GM21825 (cell line): ENCODE measurements at regions not wholly inside any gene's neighbourhood (a gene's known extent, or its start where the extent isn't known, plus 50 kb on each side); places are given as distances from the start of the nearest gene placed in this dataset.
"Not testable (repeated sequence)": the region's sequence is repeated elsewhere in the genome, so short reads cannot be mapped to it uniquely, and the experiment has no call there.

Source experiments
- ATAC-seq: cut with Tn5 transposase; IDR thresholded peaks from one replicate; pipeline ENCODE4 v1.9.1; 2021; ENCODE audit warnings: mild to moderate bottlenecking, moderate library complexity; ENCODE audit not compliant: unreplicated experiment

- ATAC-seq = no peak
These were observed 791.9 kb upstream of the CDH6 start for GRCh38 chr5:30401479-30402058.

- ATAC-seq = no peak
These were observed 795.1 kb upstream of the CDH6 start for GRCh38 chr5:30398423-30398822.

- no peak for ATAC-seq
These were observed 800.6 kb upstream of the CDH6 start for GRCh38 chr5:30392897-30393296.

GRCh38 chr5:30390095-30390494 lies 803.4 kb upstream of the CDH6 start:
- no peak for ATAC-seq

GRCh38 chr5:30387974-30388632 lies 805.4 kb upstream of the CDH6 start:
- no peak for ATAC-seq

- no peak for ATAC-seq
These were observed 807.7 kb upstream of the CDH6 start for GRCh38 chr5:30385754-30386153.

GRCh38 chr5:30384171-30384570 lies 809.3 kb upstream of the CDH6 start:
- no peak for ATAC-seq

GRCh38 chr5:30380228-30380627 lies 813.3 kb upstream of the CDH6 start:
- no peak for ATAC-seq

- ATAC-seq = no peak
These were observed 816.6 kb upstream of the CDH6 start for GRCh38 chr5:30376848-30377247.

GRCh38 chr5:30368064-30368463 lies 825.4 kb upstream of the CDH6 start:
- no peak for ATAC-seq

GRCh38 chr5:30365031-30365430 lies 828.5 kb upstream of the CDH6 start:
- ATAC-seq = not testable (repeated sequence)

GRCh38 chr5:30357371-30357770 lies 836.1 kb upstream of the CDH6 start:
- ATAC-seq = no peak

- no peak for ATAC-seq
These were observed 837.8 kb upstream of the CDH6 start for GRCh38 chr5:30355675-30356074.

GRCh38 chr5:30347858-30348257 lies 845.6 kb upstream of the CDH6 start:
- no peak for ATAC-seq

GRCh38 chr5:30345539-30346345 lies 847.7 kb upstream of the CDH6 start:
- ATAC-seq = not testable (repeated sequence)

GRCh38 chr5:30343707-30344106 lies 849.8 kb upstream of the CDH6 start:
- no peak for ATAC-seq

GRCh38 chr5:30341466-30341865 lies 852.0 kb upstream of the CDH6 start:
- ATAC-seq = no peak

GRCh38 chr5:30337084-30337573 lies 856.4 kb upstream of the CDH6 start:
- ATAC-seq = no peak

GRCh38 chr5:30331534-30331933 lies 862.0 kb upstream of the CDH6 start:
- no peak for ATAC-seq

GRCh38 chr5:30325795-30326194 lies 867.7 kb upstream of the CDH6 start:
- ATAC-seq = no peak

GRCh38 chr5:30324083-30324482 lies 869.4 kb upstream of the CDH6 start:
- no peak for ATAC-seq

- ATAC-seq = no peak
These were observed 905.6 kb upstream of the CDH6 start for GRCh38 chr5:30287890-30288289.
